Fibroblast of the aortic adventitia (primary cell): ENCODE measurements at regions not wholly inside any gene's neighbourhood (a gene's known extent, or its start where the extent isn't known, plus 50 kb on each side); places are given as distances from the start of the nearest gene placed in this dataset.

Experiments
- DNase-seq: peaks from one replicate; pipeline ENCODE4 v3.0.0-alpha.2; 2010; ENCODE audit warnings: low read depth
- H3K4me3 ChIP-seq: 2 replicates; pipeline ENCODE4 v1.5.1; 2011; ENCODE audit warnings: low read depth, mild to moderate bottlenecking, control low read depth, low read length, moderate library complexity
- CTCF ChIP-seq: IDR thresholded peaks from 2 replicates; pipeline ENCODE4 v1.5.1; 2011; ENCODE audit warnings: mild to moderate bottlenecking, low read length, control low read depth, inconsistent platforms; ENCODE audit not compliant: insufficient read depth

GRCh38 chr1:108072776-108073175, 107.8 kb upstream of the VAV3 start:
- H3K4me3 ChIP-seq: no peak overlapping the region
- no peak for DNase-seq
- TF ChIP-seq CTCF: no peak

GRCh38 chr1:108072212-108072611, 107.2 kb upstream of the VAV3 start:
- no peak overlapping the region for H3K4me3 ChIP-seq
- DNase-seq: no peak
- no peak for TF ChIP-seq CTCF

- no peak overlapping the region for H3K4me3 ChIP-seq
- no peak for TF ChIP-seq CTCF
These were observed 106.6 kb upstream of the VAV3 start for GRCh38 chr1:108071601-108072000.

GRCh38 chr1:108070662-108071061, 105.7 kb upstream of the VAV3 start:
- TF ChIP-seq CTCF: no peak
- DNase-seq: no peak
- H3K4me3 ChIP-seq: no peak overlapping the region

More at GRCh38 chr1:108071601-108072000, 106.6 kb upstream of the VAV3 start:
- no peak for DNase-seq

GRCh38 chr1:108067884-108068540, 103.0 kb upstream of the VAV3 start:
- no peak for DNase-seq
- H3K4me3 ChIP-seq: no peak overlapping the region
- TF ChIP-seq CTCF: no peak

GRCh38 chr1:108066808-108067207, 101.8 kb upstream of the VAV3 start:
- TF ChIP-seq CTCF: no peak
- H3K4me3 ChIP-seq: no peak overlapping the region
- DNase-seq: no peak

GRCh38 chr1:108064255-108064654, 99.3 kb upstream of the VAV3 start:
- TF ChIP-seq CTCF: no peak
- DNase-seq: no peak
- no peak overlapping the region for H3K4me3 ChIP-seq
